GM21786 (cell line): ENCODE measurements at regions not wholly inside any gene's neighbourhood (a gene's known extent, or its start where the extent isn't known, plus 50 kb on each side); places are given as distances from the start of the nearest gene placed in this dataset.

Experiments used
- ATAC-seq: cut with Tn5 transposase; IDR thresholded peaks from one replicate; pipeline ENCODE4 v1.9.1; 2021; ENCODE audit not compliant: unreplicated experiment

GRCh38 chr14:44154874-44155273 lies 352.2 kb downstream of the FSCB start:
- ATAC-seq, result no peak

- no peak for ATAC-seq
Measured at GRCh38 chr14:44154446-44154845, 352.6 kb downstream of the FSCB start.

- ATAC-seq, result no peak
Measured at GRCh38 chr14:44151130-44151820, 355.8 kb downstream of the FSCB start.

GRCh38 chr14:44149597-44149996 lies 357.5 kb downstream of the FSCB start:
- peak; percentile 56 for ATAC-seq

GRCh38 chr14:44142006-44142405 lies 365.1 kb downstream of the FSCB start:
- ATAC-seq, result no peak

GRCh38 chr14:44135972-44136371 lies 371.1 kb downstream of the FSCB start:
- no peak for ATAC-seq

- no peak for ATAC-seq
Measured at GRCh38 chr14:44131861-44132260, 375.2 kb downstream of the FSCB start.

- ATAC-seq, result no peak
Measured at GRCh38 chr14:44113769-44114730, 393.0 kb downstream of the FSCB start.

GRCh38 chr14:44112774-44113460 lies 394.2 kb downstream of the FSCB start:
- no peak for ATAC-seq

GRCh38 chr14:44109036-44109435 lies 398.0 kb downstream of the FSCB start:
- no peak for ATAC-seq

- ATAC-seq, result no peak
Measured at GRCh38 chr14:44108601-44109000, 398.5 kb downstream of the FSCB start.

GRCh38 chr14:44107156-44107555 lies 399.9 kb downstream of the FSCB start:
- no peak for ATAC-seq

- ATAC-seq, result no peak
Measured at GRCh38 chr14:44099743-44100488, 407.2 kb downstream of the FSCB start.

- no peak for ATAC-seq
Measured at GRCh38 chr14:44081146-44081545, 425.9 kb downstream of the FSCB start.

GRCh38 chr14:44070046-44070445 lies 437.0 kb downstream of the FSCB start:
- no peak for ATAC-seq

GRCh38 chr14:44053422-44053821 lies 453.7 kb downstream of the FSCB start:
- no peak for ATAC-seq

- ATAC-seq, result no peak
Measured at GRCh38 chr14:44041700-44042099, 465.4 kb downstream of the FSCB start.

GRCh38 chr14:44040561-44040960 lies 466.5 kb downstream of the FSCB start:
- ATAC-seq, result no peak

- no peak for ATAC-seq
Measured at GRCh38 chr14:44036248-44036647, 470.8 kb downstream of the FSCB start.

GRCh38 chr14:44035707-44036106 lies 471.4 kb downstream of the FSCB start:
- ATAC-seq, result no peak

- ATAC-seq, result no peak
Measured at GRCh38 chr14:44030831-44031383, 476.2 kb downstream of the FSCB start.
